Activated CD4-positive, CD25-positive, alpha-beta regulatory T cell treated with anti-CD3 and anti-CD28 coated beads, Interleukin-2, amount 50 U/mL, for 72 hours (primary cell): ENCODE measurements at regions not wholly inside any gene's neighbourhood (a gene's known extent, or its start where the extent isn't known, plus 50 kb on each side); places are given as distances from the start of the nearest gene placed in this dataset.

Experiments used
- DNase-seq: peaks from one replicate; pipeline ENCODE4 v3.0.0; 2021

- no peak for DNase-seq
Measured at GRCh38 chr4:104811727-104812126, 317.0 kb upstream of the CXXC4 start.

GRCh38 chr4:104815665-104816064 lies 321.0 kb upstream of the CXXC4 start:
- no peak for DNase-seq

- no peak for DNase-seq
Measured at GRCh38 chr4:104818579-104818978, 323.9 kb upstream of the CXXC4 start.

- no peak for DNase-seq
Measured at GRCh38 chr4:104826171-104826570, 320.5 kb upstream of the TET2 start.

GRCh38 chr4:104829761-104830160 lies 316.9 kb upstream of the TET2 start:
- DNase-seq: no peak

GRCh38 chr4:104848597-104849225 lies 298.0 kb upstream of the TET2 start:
- DNase-seq: no peak

GRCh38 chr4:104859601-104860237 lies 287.0 kb upstream of the TET2 start:
- DNase-seq: no peak

- DNase-seq: no peak
Measured at GRCh38 chr4:104860238-104861123, 286.2 kb upstream of the TET2 start.

GRCh38 chr4:104866809-104867208 lies 279.9 kb upstream of the TET2 start:
- no peak for DNase-seq

GRCh38 chr4:104868533-104868932 lies 278.1 kb upstream of the TET2 start:
- no peak for DNase-seq

GRCh38 chr4:104868958-104869357 lies 277.7 kb upstream of the TET2 start:
- no peak for DNase-seq

- no peak for DNase-seq
Measured at GRCh38 chr4:104869831-104870230, 276.8 kb upstream of the TET2 start.

- DNase-seq: no peak
Measured at GRCh38 chr4:104870495-104871233, 276.0 kb upstream of the TET2 start.

- DNase-seq: no peak
Measured at GRCh38 chr4:104878936-104879335, 267.7 kb upstream of the TET2 start.

- no peak for DNase-seq
Measured at GRCh38 chr4:104879367-104879766, 267.3 kb upstream of the TET2 start.

- DNase-seq: no peak
Measured at GRCh38 chr4:104879854-104880253, 266.8 kb upstream of the TET2 start.

GRCh38 chr4:104881136-104881886 lies 265.4 kb upstream of the TET2 start:
- DNase-seq: no peak

GRCh38 chr4:104890598-104891275 lies 255.9 kb upstream of the TET2 start:
- DNase-seq: no peak

- no peak for DNase-seq
Measured at GRCh38 chr4:104896660-104897645, 249.7 kb upstream of the TET2 start.

- DNase-seq: no peak
Measured at GRCh38 chr4:104899863-104900262, 246.8 kb upstream of the TET2 start.

GRCh38 chr4:104901438-104901837 lies 245.2 kb upstream of the TET2 start:
- no peak for DNase-seq
